Lung (tissue), 11 donors: ENCODE measurements at regions not wholly inside any gene's neighbourhood (a gene's known extent, or its start where the extent isn't known, plus 50 kb on each side); places are given as distances from the start of the nearest gene placed in this dataset.

Experiments
- ATAC-seq: fragments of 200-7000 bp; cut with Tn5 transposase; one replicate; pipeline ENCODE4 v1.9.1; 2020; ENCODE audit warnings: moderate number of reproducible peaks; ENCODE audit not compliant: insufficient read depth, low FRiP score
- DNase-seq, 3 donors: peaks; one replicate each; pipeline ENCODE4 v3.0.0-alpha.2; 2013 to 2017
- H3K27ac ChIP-seq, 2 donors: one replicate each; pipeline ENCODE4 v1.5.1; 2013; ENCODE audit warnings: mild to moderate bottlenecking in 2 of 2, moderate library complexity in 2 of 2, control low read depth in 1 of 2, inconsistent platforms in 1 of 2, low read depth in 1 of 2, low read length in 1 of 2
- H3K27me3 ChIP-seq, 3 donors: one replicate each; pipeline ENCODE4 v1.5.1; 2013; ENCODE audit warnings: low read length in 2 of 3; ENCODE audit not compliant: control insufficient read depth in 3 of 3, insufficient read depth in 3 of 3
- H3K36me3 ChIP-seq, 4 donors: one replicate each; pipeline ENCODE4 v1.5.1; 2013; ENCODE audit warnings: low read length in 4 of 4, mild to moderate bottlenecking in 1 of 4, moderate library complexity in 1 of 4; ENCODE audit not compliant: control insufficient read depth in 4 of 4, insufficient read depth in 4 of 4
- H3K4me1 ChIP-seq, 5 donors: one replicate each; pipeline ENCODE4 v1.5.1; 2013; ENCODE audit warnings: low read length in 5 of 5, mild to moderate bottlenecking in 2 of 5, moderate library complexity in 1 of 5; ENCODE audit not compliant: control insufficient read depth in 5 of 5, insufficient read depth in 5 of 5
- H3K4me3 ChIP-seq: one replicate; pipeline ENCODE4 v1.5.1; 2013; ENCODE audit warnings: mild to moderate bottlenecking, control low read depth, moderate library complexity
- H3K9ac ChIP-seq, 2 donors: one replicate each; pipeline ENCODE4 v1.5.1; 2013; ENCODE audit warnings: low read length in 2 of 2, control low read depth in 1 of 2; ENCODE audit not compliant: insufficient read depth in 1 of 2
- H3K9me3 ChIP-seq, 4 donors: one replicate each; pipeline ENCODE4 v1.5.1; 2013; ENCODE audit warnings: low read length in 3 of 4, mild to moderate bottlenecking in 1 of 4, moderate library complexity in 1 of 4; ENCODE audit not compliant: control insufficient read depth in 4 of 4, insufficient read depth in 3 of 4
- WGBS, 2 donors: extraction: QIAGEN DNeasy Blood & Tissue Kit; methylation state at CpG; one replicate each; pipeline ENCODE4 v1.1.7; 2013; 5-methylcytosine and 5-hydroxymethylcytosine counted together
- TF ChIP-seq, protein P1 (sequence below): IDR thresholded peaks from 2 replicates; pipeline ENCODE4 v1.5.1; 2012; ENCODE audit warnings: mild to moderate bottlenecking; ENCODE audit errors: control extremely low read depth, extremely low read depth
- donor health status: control.
- donor health status: control.
- donor health status: Bipolar disorder and iron deficiency.
- donor health status: healthy.
- donor health status: DM: yes; HTN: yes; CAD: no.

DNA sequence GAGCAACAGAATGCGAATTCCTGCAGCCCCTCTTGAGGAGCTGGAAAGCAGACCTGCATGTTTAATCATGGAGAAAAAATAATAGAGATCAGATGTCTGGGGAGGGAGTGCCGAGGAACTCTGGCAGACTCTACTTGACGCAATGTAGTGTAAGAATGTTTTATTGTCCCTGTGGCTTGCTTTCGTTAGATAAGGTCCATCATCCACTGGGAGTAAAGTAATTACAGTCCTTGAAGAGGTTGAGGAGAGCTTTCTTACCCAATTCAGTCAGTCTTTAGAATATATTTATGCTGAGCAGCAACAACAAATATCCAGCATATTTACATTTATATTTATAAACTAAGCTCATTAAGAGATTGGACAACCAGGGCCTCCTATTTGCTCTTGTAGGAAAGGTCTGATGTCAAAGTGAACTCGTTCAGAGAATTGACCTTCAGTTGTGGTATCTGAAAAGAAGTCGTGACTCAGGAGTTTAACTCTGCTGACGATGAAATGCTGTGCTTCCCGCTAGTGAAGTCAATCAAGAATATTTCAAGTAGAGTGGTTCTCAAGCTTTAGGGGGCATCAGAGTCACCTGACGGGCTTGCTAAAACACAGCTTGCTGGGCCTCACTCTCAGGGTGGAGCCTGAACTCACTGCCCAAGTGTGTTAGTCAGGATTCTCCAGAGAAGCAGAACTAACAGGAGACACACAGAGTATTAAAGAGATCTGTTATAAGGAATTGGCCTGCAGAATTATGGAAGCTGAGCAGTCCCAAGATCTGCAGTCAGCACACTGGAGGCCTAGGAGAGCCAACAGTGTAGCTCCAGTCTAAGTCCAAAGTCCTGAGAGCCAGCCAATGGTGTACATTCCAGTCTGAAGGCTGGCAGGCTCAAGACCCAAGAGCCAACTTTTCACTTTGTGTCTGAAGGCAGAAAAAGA, 139.3 kb upstream of the LMNTD1 start:
- ATAC-seq (no peak), DNase-seq (peak in 2 of 3 donors; percentile 16 to 23)
- TF ChIP-seq, protein P1, sequence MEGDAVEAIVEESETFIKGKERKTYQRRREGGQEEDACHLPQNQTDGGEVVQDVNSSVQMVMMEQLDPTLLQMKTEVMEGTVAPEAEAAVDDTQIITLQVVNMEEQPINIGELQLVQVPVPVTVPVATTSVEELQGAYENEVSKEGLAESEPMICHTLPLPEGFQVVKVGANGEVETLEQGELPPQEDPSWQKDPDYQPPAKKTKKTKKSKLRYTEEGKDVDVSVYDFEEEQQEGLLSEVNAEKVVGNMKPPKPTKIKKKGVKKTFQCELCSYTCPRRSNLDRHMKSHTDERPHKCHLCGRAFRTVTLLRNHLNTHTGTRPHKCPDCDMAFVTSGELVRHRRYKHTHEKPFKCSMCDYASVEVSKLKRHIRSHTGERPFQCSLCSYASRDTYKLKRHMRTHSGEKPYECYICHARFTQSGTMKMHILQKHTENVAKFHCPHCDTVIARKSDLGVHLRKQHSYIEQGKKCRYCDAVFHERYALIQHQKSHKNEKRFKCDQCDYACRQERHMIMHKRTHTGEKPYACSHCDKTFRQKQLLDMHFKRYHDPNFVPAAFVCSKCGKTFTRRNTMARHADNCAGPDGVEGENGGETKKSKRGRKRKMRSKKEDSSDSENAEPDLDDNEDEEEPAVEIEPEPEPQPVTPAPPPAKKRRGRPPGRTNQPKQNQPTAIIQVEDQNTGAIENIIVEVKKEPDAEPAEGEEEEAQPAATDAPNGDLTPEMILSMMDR: no peak
- no peak overlapping the region for H3K9ac ChIP-seq
- H3K4me3 ChIP-seq: no peak overlapping the region
- no peaks in the 10 kb centered on the region for H3K27me3 ChIP-seq
- peaks cover 0 to 11% (median 3%) of the 10 kb centered on the region in 5 donors for H3K4me1 ChIP-seq
- no peak overlapping the region for H3K27ac ChIP-seq
- H3K9me3 ChIP-seq: peaks cover 0 to 4% (median 0%) of the 10 kb centered on the region in 4 donors
- 82 to 92% methylated on average over 9 of the region's 9 CpGs for WGBS, 2 donors
- H3K36me3 ChIP-seq: no peaks in the 10 kb centered on the region

DNA sequence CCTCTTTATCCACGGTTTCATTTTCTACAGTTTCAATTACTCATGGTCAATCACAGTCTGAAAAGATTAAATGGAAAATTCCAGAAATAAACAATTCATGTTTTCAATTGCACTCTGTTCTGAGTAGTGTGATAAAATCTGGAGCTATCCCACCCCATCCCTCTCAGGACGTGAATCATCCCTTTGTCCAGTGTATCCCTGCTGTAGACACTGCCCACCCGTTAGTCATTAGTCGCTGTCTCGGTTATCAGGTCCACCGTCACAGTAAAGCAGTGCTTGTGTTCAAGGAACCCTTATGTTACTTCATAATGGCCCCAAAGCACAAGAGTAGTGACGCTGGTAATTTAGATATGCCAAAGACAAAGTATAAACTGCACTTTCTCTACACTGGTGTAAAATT, 141.0 kb upstream of the LMNTD1 start:
- H3K36me3 ChIP-seq: no peaks in the 10 kb centered on the region
- ATAC-seq (no peak), DNase-seq (no peak)
- no peak overlapping the region for H3K9ac ChIP-seq
- peaks cover 0 to 4% (median 0%) of the 10 kb centered on the region in 4 donors for H3K9me3 ChIP-seq
- no peak overlapping the region for H3K27ac ChIP-seq
- 54 to 72% methylated on average over 7 of the region's 7 CpGs for WGBS, 2 donors
- no peaks in the 10 kb centered on the region for H3K27me3 ChIP-seq
- H3K4me1 ChIP-seq: peaks cover 0 to 11% (median 3%) of the 10 kb centered on the region in 5 donors
- no peak overlapping the region for H3K4me3 ChIP-seq
- TF ChIP-seq, protein P1: no peak

DNA sequence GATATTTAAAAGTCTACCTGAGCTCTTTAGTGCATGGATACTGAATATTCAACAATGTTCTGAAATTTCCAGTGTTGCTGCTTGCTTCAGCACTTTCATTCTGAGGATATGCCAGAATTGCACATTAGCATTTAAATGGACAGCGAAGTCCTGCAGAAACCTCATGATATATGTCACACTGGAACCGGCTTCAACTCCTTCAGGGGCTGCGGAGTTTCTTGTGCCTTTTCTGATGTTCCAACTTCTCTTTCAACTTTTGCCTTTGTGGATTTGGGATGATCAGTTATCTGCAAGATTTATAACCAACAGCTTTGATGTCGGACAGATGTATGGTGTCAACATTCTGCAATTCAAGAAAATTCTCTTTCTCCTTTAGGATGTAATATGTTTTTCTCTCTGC, 142.5 kb upstream of the LMNTD1 start:
- no peak for ATAC-seq
- Histone ChIP-seq H3K27me3 (no peaks in the 10 kb centered on the region), H3K9ac (no peak overlapping the region), H3K27ac (no peak overlapping the region), H3K36me3 (no peaks in the 10 kb centered on the region), H3K4me3 (no peak overlapping the region), H3K9me3 (peaks cover 0 to 4% (median 0%) of the 10 kb centered on the region in 4 donors), H3K4me1 (peaks cover 0 to 11% (median 3%) of the 10 kb centered on the region in 5 donors)
- 76 to 85% methylated on average over 4 of the region's 4 CpGs for WGBS, 2 donors
- DNase-seq: peak in 2 of 3 donors; percentile 52 to 77
- TF ChIP-seq, protein P1: no peak
